Colonic mucosa (tissue), 4 donors: ENCODE measurements at regions not wholly inside any gene's neighbourhood (a gene's known extent, or its start where the extent isn't known, plus 50 kb on each side); places are given as distances from the start of the nearest gene placed in this dataset.

Source experiments
- DNase-seq: peaks from one replicate; pipeline ENCODE4 v3.0.0-alpha.2; 2020
- H3K27ac ChIP-seq: fragments of 200-600 bp; one replicate; pipeline ENCODE4 v1.8.0; 2021
- H3K27me3 ChIP-seq: fragments of 200-600 bp; one replicate; pipeline ENCODE4 v1.8.0; 2021
- H3K36me3 ChIP-seq: fragments of 200-600 bp; one replicate; pipeline ENCODE4 v1.8.0; 2021
- H3K4me1 ChIP-seq: fragments of 200-600 bp; one replicate; pipeline ENCODE4 v1.8.0; 2021; ENCODE audit warnings: mild to moderate bottlenecking
- H3K4me3 ChIP-seq: fragments of 200-600 bp; one replicate; pipeline ENCODE4 v1.8.0; 2021
- H3K9ac ChIP-seq, 2 donors: one replicate each; pipeline ENCODE4 v1.7.0; 2013; ENCODE audit warnings: control low read depth in 2 of 2, low read depth in 2 of 2, low read length in 2 of 2
- H3K9me3 ChIP-seq: fragments of 200-600 bp; one replicate; pipeline ENCODE4 v1.8.0; 2021
- CTCF ChIP-seq: fragments of 200-600 bp; IDR thresholded peaks from one replicate; pipeline ENCODE4 v1.8.0; 2022; ENCODE audit warnings: antibody characterized with exemption, mild to moderate bottlenecking
- intact Hi-C: fragments of 100-400 bp; cut with DNase I; formaldehyde crosslinking; loops from one replicate; pipeline ENCODE4 v1.14.1; 2022
- donor health status: healthy.
- donor health status: DM: no; HTN: no; CAD: no.
- donor health status: DM: no; HTN: no; CAD: no.

DNA sequence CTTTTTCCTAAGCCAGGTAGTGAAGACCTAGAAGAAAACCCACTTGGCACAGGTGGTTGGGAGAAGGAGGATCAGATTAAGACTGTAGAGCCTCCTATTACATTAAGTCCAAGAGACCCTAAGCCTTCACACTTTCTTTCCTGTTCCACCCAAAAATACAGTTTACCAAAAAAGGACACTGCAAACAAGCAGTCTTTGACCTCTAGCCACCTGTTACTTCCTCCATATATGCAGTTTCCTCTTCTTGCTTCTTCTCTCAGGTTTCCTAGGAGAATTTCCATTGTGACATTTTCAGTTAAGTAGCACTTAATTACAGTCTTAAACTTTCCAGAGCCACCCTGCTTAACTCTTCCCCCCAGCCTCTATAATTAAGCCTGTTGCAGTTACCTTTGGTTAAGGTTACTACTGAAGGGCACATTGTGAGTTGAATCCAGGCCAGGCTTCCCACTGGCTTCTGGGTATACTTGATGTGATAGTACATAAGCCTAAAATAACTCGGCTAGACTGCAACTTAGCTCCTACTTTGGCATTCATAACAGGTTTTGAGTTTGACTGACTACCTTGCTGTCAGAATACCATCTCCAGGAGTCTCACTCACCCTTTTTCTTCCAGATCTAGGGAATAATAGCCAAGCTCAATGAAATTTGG lies 114.2 kb upstream of the UMPS start:
- Histone ChIP-seq H3K27me3 (no peaks in the 10 kb centered on the region), H3K4me1 (no peaks in the 10 kb centered on the region), H3K9me3 (no peaks in the 10 kb centered on the region), H3K9ac (no peak overlapping the region), H3K27ac (no peak overlapping the region), H3K4me3 (no peak overlapping the region), H3K36me3 (no peaks in the 10 kb centered on the region)
- intact Hi-C loops = no loop called here
- TF ChIP-seq CTCF = no peak
- no peak for DNase-seq

DNA sequence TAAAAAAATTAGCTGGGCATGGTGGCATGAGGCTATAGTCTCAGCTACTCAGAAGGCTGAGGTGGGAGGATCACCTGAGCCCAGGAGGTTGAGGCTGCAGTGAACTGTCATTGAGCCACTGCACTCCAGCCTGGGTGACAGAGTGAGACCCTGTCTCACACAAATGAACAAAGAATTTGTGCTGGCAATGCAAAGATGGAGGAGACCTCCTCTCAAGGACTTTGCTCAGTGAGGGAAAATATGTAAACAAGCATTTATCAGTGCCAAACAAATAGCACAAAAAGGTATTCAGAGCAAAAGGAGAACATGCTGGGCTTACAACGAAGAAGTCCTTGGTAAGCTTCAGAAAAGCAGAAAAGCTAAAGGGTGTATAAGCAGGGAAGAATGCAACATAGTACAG lies 113.1 kb upstream of the UMPS start:
- no peak for DNase-seq
- Histone ChIP-seq H3K4me1 (no peaks in the 10 kb centered on the region), H3K36me3 (no peaks in the 10 kb centered on the region), H3K27me3 (no peaks in the 10 kb centered on the region), H3K9ac (no peak overlapping the region), H3K9me3 (no peaks in the 10 kb centered on the region), H3K4me3 (no peak overlapping the region), H3K27ac (no peak overlapping the region)
- intact Hi-C loops = no loop called here
- TF ChIP-seq CTCF = no peak

GRCh38 chr3:124619887-124620599 lies 110.2 kb upstream of the UMPS start:
- intact Hi-C loops = loop anchor here (5.0 kb wide), 1 partner anchor 67 kb away; no protein-coding TSS in a partner anchor
- Histone ChIP-seq H3K9ac (no peak overlapping the region), H3K4me3 (no peak overlapping the region)

DNA sequence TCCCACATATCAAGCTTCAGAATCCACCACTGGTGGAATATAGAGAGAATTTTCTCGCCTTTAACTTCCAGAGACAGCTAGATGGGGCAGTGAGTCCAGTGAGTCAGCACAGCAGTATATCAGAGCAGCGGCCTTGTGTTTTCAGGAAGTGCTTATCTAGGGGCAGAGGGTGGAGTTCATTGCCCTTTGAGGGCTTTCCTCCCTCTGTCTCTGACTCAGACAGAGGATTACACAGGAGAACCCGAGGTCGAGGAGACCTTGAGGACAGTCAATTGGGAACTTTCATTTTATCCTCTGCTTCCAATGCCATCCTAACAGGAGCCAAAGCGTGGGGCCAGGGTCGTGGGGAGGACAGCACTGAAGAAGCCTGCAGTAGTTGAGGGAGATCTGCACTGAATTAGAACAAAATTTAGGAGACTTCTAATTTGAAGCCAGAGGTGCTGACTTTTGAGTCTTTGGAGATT lies 109.6 kb upstream of the UMPS start:
- intact Hi-C loops = loop anchor here (5.0 kb wide), 1 partner anchor 67 kb away; no protein-coding TSS in a partner anchor
- no peaks in the 10 kb centered on the region for H3K4me1 ChIP-seq
- H3K36me3 ChIP-seq = no peaks in the 10 kb centered on the region
- peak overlapping the region in 1 of 2 donors; percentile 35 for H3K9ac ChIP-seq
- H3K27ac ChIP-seq = peak overlapping the region; percentile 55
- peak; percentile 32 for TF ChIP-seq CTCF
- H3K4me3 ChIP-seq = no peak overlapping the region
- DNase-seq = peak; percentile 83
- H3K27me3 ChIP-seq = no peaks in the 10 kb centered on the region
- H3K9me3 ChIP-seq = no peaks in the 10 kb centered on the region

More at GRCh38 chr3:124619887-124620599, 110.2 kb upstream of the UMPS start:
- no peaks in the 10 kb centered on the region for H3K9me3 ChIP-seq
- TF ChIP-seq CTCF = no peak
- no peaks in the 10 kb centered on the region for H3K4me1 ChIP-seq
- H3K27me3 ChIP-seq = no peaks in the 10 kb centered on the region
- H3K27ac ChIP-seq = peak overlapping the region; percentile 55
- no peaks in the 10 kb centered on the region for H3K36me3 ChIP-seq
- no peak for DNase-seq

DNA sequence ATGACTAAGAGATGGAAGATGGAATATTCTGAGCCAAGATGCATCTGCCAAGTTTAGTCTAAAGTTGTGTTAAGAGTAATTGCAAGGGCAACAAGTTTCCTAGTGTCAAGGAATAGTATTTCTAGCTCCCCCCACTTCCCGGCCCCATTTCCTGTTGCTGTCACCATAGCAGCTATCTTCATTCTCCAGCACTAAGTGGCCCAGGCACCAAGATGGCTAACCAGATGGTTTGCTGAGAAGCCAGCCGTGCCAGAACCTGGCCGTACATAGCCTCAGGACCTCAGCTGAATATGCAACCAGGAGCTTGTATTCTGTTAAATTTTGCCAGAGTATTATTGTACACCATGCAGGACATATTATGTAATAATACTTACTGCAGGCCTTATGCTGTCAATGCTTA lies 108.8 kb upstream of the UMPS start:
- Histone ChIP-seq H3K36me3 (no peaks in the 10 kb centered on the region), H3K9ac (no peak overlapping the region), H3K27ac (no peak overlapping the region), H3K4me3 (no peak overlapping the region), H3K27me3 (no peaks in the 10 kb centered on the region), H3K4me1 (no peaks in the 10 kb centered on the region), H3K9me3 (no peaks in the 10 kb centered on the region)
- no peak for TF ChIP-seq CTCF
- intact Hi-C loops = loop anchor here (5.0 kb wide), 1 partner anchor 66 kb away; no protein-coding TSS in a partner anchor
- DNase-seq = no peak
